ENCODE measurements at regions not wholly inside any gene's neighbourhood (a gene's known extent, or its start where the extent isn't known, plus 50 kb on each side); places are given as distances from the start of the nearest gene placed in this dataset.

DNA sequence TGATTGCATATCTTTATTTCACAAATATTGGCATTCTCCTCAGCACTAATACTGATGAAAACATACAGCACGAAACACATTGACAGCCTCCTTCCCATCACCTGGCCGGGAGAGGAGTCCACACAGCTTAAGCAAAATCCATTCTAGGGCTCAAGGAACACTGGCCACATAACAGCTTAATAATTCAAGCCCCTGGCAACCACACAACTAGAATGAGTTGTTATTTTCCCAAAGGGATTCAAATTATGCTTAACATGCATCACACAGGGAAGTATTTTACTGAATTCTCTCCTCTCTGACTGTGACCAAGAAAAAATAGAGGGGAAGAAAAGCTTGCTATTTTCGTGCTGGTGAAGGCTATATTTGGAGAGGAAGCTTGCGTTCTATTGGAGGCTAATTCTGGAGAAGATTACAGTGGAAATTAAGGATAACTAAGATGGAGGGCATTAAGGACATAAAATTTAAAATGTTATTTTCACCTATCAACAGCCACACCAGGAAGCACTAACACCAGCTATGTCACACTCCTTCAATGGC lies 198.5 kb downstream of the ADGRG6 start:
- in situ Hi-C loops (cut with HindIII; ENCODE audit: low pct_ligation_motif_present, low pct_unique_long_range_greater_than_20kb, low sequenced_read_pairs), result no loop called here
- DNase-seq, result no peak

DNA sequence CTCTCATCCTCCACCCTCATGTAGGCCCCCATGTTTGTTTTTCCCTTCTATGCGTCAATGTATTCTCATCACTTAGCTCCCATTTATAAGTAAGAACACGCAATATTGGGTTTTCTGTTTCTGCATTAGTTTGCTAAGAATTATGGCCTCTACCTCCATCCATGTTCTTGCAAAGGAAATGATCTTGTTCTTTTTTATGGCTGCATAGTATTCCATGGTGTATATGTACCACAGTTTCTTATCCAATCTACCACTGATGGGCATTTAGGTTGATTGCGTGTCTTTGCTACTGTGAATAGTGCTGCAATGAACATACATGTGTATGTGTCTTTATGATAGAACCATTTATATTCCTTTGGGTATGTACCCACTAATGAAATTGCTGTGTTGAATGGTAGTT lies 200.0 kb downstream of the ADGRG6 start:
- in situ Hi-C loops (cut with HindIII; ENCODE audit: low pct_ligation_motif_present, low pct_unique_long_range_greater_than_20kb, low sequenced_read_pairs), result no loop called here

DNA sequence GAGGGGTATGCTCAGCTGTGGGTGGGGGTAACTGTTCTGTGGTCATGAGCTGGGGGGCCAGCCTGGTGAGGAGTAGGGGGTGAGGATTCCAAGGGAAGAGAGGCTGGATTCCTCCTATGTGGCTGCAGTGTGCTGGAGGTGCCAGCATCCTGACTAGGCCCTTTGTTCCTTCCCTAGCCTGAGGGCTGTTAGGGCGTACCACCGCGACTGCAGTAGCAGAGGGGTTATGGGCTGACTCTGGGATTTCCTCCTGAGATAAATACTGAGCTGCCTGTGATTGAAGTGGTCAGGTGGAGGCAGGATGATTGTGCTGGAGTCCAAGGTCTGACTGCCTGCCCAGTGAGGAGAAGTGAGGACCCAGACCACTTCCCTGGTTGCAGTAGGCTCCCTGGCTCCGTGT lies 205.3 kb downstream of the ADGRG6 start:
- in situ Hi-C loops (cut with HindIII; ENCODE audit: low pct_ligation_motif_present, low pct_unique_long_range_greater_than_20kb, low sequenced_read_pairs), result no loop called here
- no peak for DNase-seq

More for the DNA sequence above, 200.0 kb downstream of the ADGRG6 start:
- DNase-seq, result no peak

DNA sequence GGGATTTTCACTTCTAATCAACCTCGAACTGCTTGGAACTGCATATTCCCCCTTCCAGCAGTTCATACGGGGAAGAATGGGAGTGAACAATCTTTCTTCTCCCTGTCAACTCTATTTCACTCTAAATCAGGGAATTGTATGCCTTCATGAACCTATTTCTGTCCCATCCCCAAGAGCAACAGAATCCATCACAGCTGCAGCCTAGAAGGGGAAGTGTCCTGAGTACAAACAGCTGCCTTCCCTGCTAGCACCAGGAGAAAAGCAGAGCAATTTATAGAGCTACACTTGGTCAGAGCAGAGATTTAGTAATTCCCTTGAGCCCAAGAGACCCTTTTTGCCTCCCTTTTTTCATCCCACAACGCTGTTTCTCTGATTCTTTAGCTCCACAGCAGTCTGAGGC lies 208.4 kb downstream of the ADGRG6 start:
- DNase-seq, result no peak
- in situ Hi-C loops (cut with HindIII; ENCODE audit: low pct_ligation_motif_present, low pct_unique_long_range_greater_than_20kb, low sequenced_read_pairs), result no loop called here

DNA sequence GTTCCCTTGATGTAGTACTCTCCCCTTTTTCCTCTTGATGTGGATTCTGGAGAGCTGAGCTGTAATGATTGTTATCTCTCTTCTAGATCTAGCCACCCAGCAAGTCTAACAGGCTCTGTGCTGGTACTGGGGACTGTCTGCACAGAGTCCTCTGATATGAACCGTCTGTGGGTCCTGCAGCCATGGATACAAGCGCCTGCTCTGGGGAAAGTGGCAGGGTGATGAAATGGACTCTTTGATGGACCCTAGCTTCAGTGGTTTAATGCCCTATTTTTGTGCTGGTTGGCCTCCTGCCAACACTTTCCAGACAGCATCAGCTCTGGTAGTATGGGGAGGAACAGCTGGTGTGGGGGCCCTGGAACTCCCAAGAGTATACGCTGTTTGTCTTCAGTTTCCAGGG lies 216.3 kb downstream of the ADGRG6 start:
- in situ Hi-C loops (cut with HindIII; ENCODE audit: low pct_ligation_motif_present, low pct_unique_long_range_greater_than_20kb, low sequenced_read_pairs), result no loop called here
- no peak for DNase-seq

DNA sequence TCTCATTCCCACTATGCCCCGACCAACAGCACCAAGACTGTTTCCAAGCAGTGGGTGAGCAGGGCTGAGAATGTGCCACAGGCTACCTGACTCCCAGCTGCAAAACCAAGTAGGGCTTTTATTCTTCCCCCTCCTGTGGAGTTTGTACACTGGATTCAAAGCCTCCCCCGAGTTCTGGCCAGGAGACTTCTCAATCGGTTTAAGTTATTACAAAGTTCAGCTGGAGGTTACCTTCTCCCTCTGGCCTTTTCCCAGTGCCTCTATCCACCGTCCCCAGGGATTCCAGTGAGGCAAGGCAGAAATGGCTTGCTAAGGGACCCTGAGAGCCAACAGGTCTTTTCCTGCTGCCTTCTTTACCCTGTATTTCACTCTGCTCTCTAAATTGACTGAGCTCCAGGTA lies 217.0 kb downstream of the ADGRG6 start:
- in situ Hi-C loops (cut with HindIII; ENCODE audit: low pct_ligation_motif_present, low pct_unique_long_range_greater_than_20kb, low sequenced_read_pairs), result no loop called here
- DNase-seq, result no peak

DNA sequence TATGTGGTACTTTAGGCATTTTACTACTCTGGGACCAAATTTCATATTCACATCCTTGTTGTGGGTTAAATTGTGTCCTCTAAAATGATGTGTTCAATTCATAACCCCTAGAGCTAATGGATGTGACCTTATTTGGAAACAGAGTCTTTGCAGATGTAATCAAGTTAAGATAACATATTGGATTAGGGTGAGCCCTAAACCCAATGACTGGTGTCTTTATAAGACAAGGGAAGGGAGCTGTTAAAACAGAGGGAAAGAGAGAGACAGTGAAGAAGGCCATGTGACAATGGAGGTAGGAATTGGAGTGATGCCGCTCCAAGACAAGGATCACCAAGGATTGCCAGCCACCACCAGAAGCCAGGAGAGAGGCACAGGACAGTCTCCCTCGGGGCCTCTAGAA lies 220.0 kb downstream of the ADGRG6 start:
- in situ Hi-C loops (cut with HindIII; ENCODE audit: low pct_ligation_motif_present, low pct_unique_long_range_greater_than_20kb, low sequenced_read_pairs), result no loop called here
- DNase-seq, result no peak

DNA sequence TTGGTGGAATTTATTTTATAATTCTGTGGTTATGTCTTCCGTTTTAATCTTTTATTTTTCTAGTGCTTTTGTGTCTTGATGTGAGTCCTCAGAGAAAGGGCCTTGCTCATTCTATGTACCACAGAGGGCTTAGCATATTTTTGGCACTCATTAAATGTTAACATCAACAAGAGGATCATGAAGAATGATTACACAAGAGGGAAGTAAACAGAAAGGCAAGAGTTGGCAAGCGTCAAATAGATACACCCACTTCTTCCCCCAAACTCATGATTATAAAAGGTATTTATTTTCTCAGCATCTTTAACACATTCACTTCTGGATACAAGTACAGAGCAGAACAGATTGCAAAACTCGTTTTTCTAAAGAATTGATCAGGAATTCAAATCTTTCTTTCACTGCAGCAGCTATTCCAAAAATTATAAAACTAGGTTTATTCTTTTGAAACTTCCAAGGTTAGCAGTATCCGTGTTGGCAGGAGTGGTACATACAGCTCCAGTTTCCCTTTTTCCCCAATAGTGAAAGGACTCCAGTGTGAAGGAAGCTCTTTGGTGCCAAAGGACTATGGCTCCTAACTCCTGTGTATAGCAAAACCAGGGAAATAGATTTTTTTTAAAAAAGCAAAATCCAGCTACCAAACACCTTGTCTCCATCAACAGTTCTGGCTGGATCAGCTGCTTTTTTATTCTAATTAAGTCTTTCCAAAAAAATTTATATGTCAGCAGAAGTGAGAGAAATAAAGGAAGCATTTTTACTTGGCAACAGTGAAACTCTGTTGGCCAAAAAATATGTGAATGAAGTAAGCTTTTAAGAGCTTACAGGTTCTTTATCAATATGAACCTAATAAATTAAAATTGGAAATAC lies 221.9 kb downstream of the ADGRG6 start:
- DNase-seq, result no peak
- in situ Hi-C loops (cut with HindIII; ENCODE audit: low pct_ligation_motif_present, low pct_unique_long_range_greater_than_20kb, low sequenced_read_pairs), result no loop called here

DNA sequence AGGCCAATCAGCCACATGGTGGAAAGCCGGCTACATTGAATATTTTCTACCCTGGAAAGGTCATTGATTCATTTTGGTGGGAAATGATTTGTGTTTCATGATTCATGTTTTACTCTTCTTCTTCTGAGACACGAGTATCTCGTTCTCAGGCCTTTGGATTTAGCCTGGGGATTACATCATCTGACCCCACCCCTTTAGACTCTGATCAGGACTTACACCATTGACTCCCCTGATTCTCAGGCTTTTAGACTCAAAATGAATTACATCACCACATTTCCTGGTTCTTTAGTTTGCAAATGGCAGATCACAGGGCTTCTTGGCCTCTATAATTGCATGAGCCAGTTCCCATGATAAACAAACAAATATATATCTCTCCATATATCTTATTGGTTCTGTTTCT lies 228.8 kb downstream of the ADGRG6 start:
- in situ Hi-C loops (cut with HindIII; ENCODE audit: low pct_ligation_motif_present, low pct_unique_long_range_greater_than_20kb, low sequenced_read_pairs), result no loop called here
- DNase-seq, result no peak

DNA sequence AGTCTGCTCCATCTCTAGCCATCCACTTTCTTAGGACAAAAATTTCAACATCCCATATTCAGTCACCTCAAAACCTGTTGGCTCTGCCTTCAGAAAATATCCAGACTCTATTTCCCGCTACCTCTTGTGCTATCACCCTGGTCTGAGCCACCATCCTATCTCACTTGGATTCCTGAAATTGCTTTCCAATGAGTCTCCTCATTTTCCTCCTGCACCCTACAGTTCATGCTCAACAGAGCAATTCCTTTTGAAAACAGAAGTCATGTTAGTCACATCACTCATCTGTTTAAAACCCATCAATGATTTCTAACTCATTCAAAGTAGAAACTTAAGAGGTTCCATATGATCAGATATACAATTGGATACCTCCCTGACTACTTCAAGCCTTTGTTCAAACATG lies 229.9 kb downstream of the ADGRG6 start:
- peak; percentile 93 for DNase-seq
- in situ Hi-C loops (cut with HindIII; ENCODE audit: low pct_ligation_motif_present, low pct_unique_long_range_greater_than_20kb, low sequenced_read_pairs), result no loop called here

DNA sequence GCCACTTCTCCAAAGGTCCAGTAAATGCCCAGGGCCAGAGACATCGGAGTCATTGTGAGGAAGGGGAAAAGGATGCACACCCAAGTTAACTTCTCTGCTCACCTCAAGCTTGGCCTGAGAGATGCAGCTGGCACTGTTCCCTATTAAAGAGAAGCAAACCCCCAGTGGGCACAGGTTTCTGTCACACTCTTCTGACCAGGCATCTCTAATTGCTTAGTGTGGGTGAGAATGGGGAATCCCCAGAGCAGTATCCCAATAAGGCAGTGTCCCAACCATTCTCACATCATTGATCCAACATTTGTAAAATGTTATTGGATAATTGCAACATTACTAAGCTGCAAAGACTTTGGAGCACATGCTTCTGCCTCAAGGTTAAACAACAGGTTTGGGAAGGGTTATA lies 232.3 kb downstream of the ADGRG6 start:
- in situ Hi-C loops (cut with HindIII; ENCODE audit: low pct_ligation_motif_present, low pct_unique_long_range_greater_than_20kb, low sequenced_read_pairs), result no loop called here
- DNase-seq, result no peak

DNA sequence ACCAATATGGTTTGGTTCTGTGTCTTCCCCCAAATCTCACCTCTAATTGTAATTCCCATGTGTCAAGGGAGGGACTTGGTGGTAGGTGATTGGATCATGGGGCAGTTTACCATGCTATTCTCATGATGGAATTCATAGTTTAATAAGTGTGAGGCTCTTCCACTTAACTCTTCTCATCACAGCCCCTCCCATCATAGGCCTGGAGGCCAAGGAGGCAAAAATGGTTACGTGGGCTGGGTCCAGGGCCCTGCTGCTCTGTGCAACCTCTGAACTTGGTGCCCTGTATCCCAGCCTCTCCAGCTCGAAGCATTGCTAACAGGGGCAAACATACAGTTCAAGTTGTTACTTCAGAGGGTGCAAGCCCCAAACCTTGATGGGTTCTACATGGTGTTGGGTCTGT lies 232.7 kb downstream of the ADGRG6 start:
- DNase-seq, result no peak
- in situ Hi-C loops (cut with HindIII; ENCODE audit: low pct_ligation_motif_present, low pct_unique_long_range_greater_than_20kb, low sequenced_read_pairs), result no loop called here

DNA sequence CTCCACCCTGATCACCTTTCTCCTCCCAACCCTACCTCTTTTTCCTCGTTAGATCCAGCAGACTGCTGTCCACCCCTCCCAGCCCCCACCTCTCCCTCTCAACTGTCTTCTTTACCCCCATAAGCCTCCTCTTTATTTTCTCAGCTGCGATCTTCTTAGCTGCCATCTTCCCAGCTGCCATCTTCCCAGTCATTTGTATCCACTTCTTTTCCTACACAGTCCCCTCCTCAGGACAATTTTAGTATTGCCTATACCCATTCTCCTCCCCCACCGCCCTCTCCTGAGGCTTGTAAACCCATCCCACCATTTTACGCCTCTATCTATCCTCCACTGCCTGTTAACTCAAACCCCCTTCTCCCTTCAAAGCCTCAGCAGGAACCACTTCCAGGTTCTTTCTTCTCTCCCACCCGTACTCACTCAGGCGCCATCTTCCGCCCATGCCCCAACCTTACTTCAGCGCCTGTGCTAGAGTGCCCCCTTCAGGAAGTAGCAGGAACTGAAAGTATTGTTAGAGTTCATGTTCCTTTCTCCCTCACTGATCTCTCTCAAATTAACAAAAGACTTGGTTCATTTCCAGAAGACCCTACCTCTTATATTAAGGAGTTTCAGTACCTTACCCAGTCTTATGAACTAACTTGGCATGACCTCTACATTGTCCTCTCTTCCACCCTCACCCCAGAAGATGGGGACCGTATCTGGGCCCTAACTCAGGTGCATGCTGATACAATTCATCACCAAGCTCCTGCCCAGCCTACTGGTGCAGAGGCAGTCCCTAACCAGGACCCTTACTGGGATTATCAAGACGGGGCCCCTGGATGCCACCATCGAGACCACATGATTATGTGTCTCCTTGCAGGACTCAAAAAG lies 236.0 kb downstream of the ADGRG6 start:
- DNase-seq, result peak; percentile 29
- in situ Hi-C loops (cut with HindIII; ENCODE audit: low pct_ligation_motif_present, low pct_unique_long_range_greater_than_20kb, low sequenced_read_pairs), result no loop called here

DNA sequence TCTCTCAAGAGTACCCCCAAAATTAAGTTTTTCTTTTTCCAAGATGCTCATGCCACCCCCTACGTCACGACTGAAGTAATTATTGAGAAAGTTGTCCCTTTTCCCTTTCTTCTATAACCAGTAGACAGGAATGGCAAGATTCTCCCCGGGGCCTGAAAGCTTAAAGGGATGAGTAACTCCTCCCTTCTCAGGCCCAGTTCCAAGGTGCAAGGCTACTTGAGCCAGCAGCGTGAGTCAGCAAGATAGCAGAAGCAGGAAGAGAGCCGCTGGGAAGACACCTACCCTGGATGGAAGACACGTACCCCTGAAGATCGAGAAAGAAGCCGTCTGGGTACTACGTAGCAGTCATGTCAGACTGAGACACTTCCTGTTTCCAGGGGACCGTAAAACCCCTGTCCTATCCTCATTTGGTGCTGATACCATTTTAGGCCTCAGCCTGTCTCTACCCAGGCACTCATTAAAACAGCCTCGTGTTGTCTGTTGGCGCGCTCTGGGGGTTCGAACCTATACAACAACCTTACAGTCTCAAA lies 241.0 kb downstream of the ADGRG6 start:
- DNase-seq, result peak; percentile 70
- in situ Hi-C loops (cut with HindIII; ENCODE audit: low pct_ligation_motif_present, low pct_unique_long_range_greater_than_20kb, low sequenced_read_pairs), result no loop called here

DNA sequence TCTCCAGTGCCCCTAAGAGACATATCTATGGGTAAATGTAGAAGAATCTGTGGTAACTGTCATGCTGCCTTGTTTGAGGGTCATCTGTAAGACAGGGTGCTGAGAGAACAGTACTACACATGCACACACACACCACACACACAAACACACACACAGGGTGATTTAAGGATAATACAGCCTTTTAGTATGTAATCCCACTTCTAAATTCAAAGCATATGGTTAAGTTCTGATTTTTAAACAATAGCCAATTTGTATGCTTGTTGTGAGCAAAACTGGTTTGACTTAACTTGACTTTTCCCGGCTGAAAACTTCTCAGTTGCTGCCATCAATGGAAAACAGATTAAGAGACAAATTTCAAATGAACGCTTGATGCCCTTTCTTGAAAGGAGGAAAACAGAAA lies 241.8 kb downstream of the ADGRG6 start:
- no peak for DNase-seq
- in situ Hi-C loops (cut with HindIII; ENCODE audit: low pct_ligation_motif_present, low pct_unique_long_range_greater_than_20kb, low sequenced_read_pairs), result no loop called here

DNA sequence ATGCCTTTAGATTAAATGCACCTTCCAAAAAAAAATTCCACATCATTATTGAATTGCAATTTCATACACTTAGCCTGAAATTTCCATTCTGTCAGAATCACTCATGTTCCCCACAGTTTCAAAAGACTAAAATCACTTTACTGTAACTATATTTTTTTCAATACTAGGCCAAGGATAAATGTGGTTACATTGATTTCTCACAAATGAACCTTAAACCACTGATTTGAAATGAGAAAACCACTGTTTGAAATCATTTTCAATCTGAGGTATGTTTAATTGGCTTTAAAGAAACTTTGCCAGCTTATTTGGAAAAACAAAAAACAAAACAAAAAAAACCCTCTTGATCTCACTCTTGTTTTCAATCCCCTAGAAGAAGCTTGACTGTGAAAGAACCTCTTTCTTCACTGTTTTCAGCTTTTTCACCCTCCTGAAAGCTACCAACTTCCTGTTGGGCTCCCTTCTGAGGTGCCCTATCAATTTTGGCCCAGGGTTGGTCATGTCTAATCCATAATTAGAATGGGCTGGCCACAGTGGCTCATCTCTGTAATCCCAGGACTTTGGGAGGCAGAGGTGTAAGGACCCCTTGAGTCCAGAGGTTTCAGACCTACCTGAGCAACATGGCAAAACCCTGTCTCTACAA lies 242.5 kb downstream of the ADGRG6 start:
- DNase-seq, result no peak
- in situ Hi-C loops (cut with HindIII; ENCODE audit: low pct_ligation_motif_present, low pct_unique_long_range_greater_than_20kb, low sequenced_read_pairs), result no loop called here

DNA sequence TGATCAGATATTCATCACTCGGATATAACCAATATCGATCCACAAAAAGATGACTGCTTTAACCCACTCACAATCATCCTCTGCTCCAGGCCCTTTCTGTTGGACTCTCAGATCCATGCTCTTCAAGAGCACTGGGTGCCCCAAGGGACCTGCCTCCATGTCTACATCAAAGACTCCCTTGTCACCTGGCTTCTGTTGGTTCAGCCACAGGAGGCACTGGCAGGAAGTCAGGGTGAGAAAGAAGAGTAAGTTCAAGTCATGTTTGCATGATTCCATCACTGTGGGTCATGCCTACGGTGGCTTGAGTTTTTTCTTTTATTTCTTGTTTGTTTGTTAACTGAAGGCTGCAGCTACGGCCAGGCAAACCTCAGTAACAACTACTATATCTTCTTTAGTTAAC lies 243.3 kb downstream of the ADGRG6 start:
- DNase-seq, result no peak
- in situ Hi-C loops (cut with HindIII; ENCODE audit: low pct_ligation_motif_present, low pct_unique_long_range_greater_than_20kb, low sequenced_read_pairs), result no loop called here

DNA sequence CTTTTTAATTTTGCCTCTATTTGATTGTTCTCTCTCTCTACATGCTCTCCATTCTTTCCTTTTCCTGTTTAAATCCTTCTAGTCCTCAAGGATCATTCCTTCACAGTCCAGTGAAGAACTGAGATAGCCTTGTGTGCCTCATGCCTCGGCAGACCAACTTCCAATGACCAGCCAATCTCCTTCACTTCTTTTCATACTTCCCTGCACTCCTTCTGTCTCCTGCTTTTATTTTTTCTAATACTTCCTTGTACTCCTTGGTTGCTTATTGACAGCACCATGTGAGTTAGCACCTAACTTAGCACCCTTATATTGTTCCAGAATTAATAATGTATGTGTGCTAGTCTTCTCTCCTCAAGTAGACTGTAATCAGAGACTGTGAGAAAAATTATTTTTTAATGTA lies 246.8 kb downstream of the ADGRG6 start:
- in situ Hi-C loops (cut with HindIII; ENCODE audit: low pct_ligation_motif_present, low pct_unique_long_range_greater_than_20kb, low sequenced_read_pairs), result no loop called here
- DNase-seq, result no peak

Measured in ACHN (cell line).